ENCODE measurements at regions not wholly inside any gene's neighbourhood (a gene's known extent, or its start where the extent isn't known, plus 50 kb on each side); places are given as distances from the start of the nearest gene placed in this dataset.

- Histone ChIP-seq H2AFZ (ENCODE audit: insufficient read depth, low read length, poor library complexity) (no peak overlapping the region), H3K9me3 (ENCODE audit: insufficient read depth, low read depth, low read length) (no peaks in the 10 kb centered on the region), H2AK5ac (ENCODE audit: low read length) (no peak overlapping the region), H2BK5ac (ENCODE audit: low read depth, low read length, poor library complexity) (no peak overlapping the region), H4K8ac (ENCODE audit: low read depth, low read length) (no peak overlapping the region), H3K14ac (ENCODE audit: low read length) (no peak overlapping the region), H3K79me1 (ENCODE audit: low read length) (no peaks in the 10 kb centered on the region), H3K27me3 (ENCODE audit: insufficient read depth, low read length) (no peaks in the 10 kb centered on the region), H3K79me2 (ENCODE audit: control insufficient read depth, insufficient read depth, low read length, poor library complexity) (no peaks in the 10 kb centered on the region), H3K4me1 (ENCODE audit: control insufficient read depth in 1 of 2, insufficient read depth in 2 of 2, low read length in 2 of 2) (no peaks in the 10 kb centered on the region), H3K18ac (ENCODE audit: low read length) (no peak overlapping the region), H4K12ac (ENCODE audit: low read depth, low read length) (no peak overlapping the region), H2BK12ac (ENCODE audit: low read length) (no peak overlapping the region), H3K4ac (ENCODE audit: low read depth, low read length) (no peak overlapping the region), H3K4me3 (ENCODE audit: low read depth, low read length) (no peak overlapping the region), H3K23ac (ENCODE audit: low read length) (no peak overlapping the region), H3K9ac (ENCODE audit: low read length) (no peak overlapping the region), H3K27ac (ENCODE audit: low read depth, low read length) (no peak overlapping the region), H4K91ac (ENCODE audit: low read depth, low read length) (no peak overlapping the region), H3K4me2 (ENCODE audit: low read length) (no peak overlapping the region), H3K36me3 (ENCODE audit: control insufficient read depth in 1 of 2, insufficient read depth in 2 of 2, low read length in 2 of 2) (no peaks in the 10 kb centered on the region), H2BK120ac (ENCODE audit: insufficient read depth, low read length, poor library complexity) (no peak overlapping the region)
- no CpG with 5 or more reads among the region's 2 CpGs for WGBS (ENCODE audit: extremely low coverage, insufficient coverage, insufficient read length)
- DNase-seq = peak in 1 of 2 donors; percentile 3
Measured at GRCh38 chr6:95846652-95847051, 169.1 kb upstream of the FUT9 start.

DNA sequence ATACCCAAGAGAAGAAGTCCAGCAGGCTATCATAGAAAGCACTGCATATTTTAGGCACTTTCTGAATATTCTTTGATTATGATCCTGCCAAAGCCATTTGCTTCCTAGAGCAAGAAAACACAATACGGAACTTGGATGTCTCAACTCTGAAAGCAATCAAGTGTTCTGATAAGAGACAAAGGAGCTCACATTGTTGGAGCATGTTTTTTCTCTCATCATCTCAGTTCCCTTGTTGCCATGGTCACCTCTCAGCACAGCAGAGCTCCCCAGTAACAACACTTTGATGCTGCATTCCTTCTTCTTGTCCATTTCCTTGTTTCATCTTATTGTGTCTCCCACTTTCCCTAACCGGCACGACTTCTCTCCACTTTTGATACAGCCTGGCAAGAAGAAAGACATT, 168.7 kb upstream of the FUT9 start:
- WGBS (ENCODE audit: extremely low coverage, insufficient coverage, insufficient read length) = no CpG with 5 or more reads among the region's 3 CpGs
- H3K27ac ChIP-seq (ENCODE audit: low read depth, low read length) = no peak overlapping the region

DNA sequence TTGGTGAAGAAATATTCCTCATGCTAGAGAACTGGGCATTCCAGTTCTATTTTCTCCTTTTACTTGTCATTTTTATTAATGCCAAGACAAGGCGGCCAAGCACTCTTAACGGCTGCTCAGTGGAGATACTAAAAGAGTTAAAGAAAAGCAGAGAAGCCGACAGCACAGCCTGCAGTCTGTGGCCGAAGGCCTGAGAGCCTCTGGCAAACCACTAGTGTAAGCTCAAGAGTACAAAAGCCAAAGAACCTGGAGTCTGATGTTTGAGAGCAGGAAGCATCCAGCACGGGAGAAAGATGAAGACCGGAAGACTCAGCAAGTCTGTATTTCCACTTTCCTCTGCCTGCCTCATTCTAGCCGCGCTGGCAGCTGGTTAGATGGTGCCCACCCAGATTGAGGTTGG, 167.1 kb upstream of the FUT9 start:
- Histone ChIP-seq H2BK12ac (ENCODE audit: low read length) (no peak overlapping the region), H4K91ac (ENCODE audit: low read depth, low read length) (no peak overlapping the region), H3K79me1 (ENCODE audit: low read length) (no peaks in the 10 kb centered on the region), H3K18ac (ENCODE audit: low read length) (no peak overlapping the region), H3K9me3 (ENCODE audit: insufficient read depth, low read depth, low read length) (no peaks in the 10 kb centered on the region), H3K23ac (ENCODE audit: low read length) (no peak overlapping the region), H3K27me3 (ENCODE audit: insufficient read depth, low read length) (no peaks in the 10 kb centered on the region), H3K4me3 (ENCODE audit: low read depth, low read length) (no peak overlapping the region), H2AK5ac (ENCODE audit: low read length) (no peak overlapping the region), H2BK120ac (ENCODE audit: insufficient read depth, low read length, poor library complexity) (no peak overlapping the region), H3K4me2 (ENCODE audit: low read length) (no peak overlapping the region), H3K27ac (ENCODE audit: low read depth, low read length) (no peak overlapping the region), H3K4ac (ENCODE audit: low read depth, low read length) (no peak overlapping the region), H3K79me2 (ENCODE audit: control insufficient read depth, insufficient read depth, low read length, poor library complexity) (no peaks in the 10 kb centered on the region), H4K12ac (ENCODE audit: low read depth, low read length) (no peak overlapping the region), H2AFZ (ENCODE audit: insufficient read depth, low read length, poor library complexity) (no peak overlapping the region), H3K36me3 (ENCODE audit: control insufficient read depth in 1 of 2, insufficient read depth in 2 of 2, low read length in 2 of 2) (no peaks in the 10 kb centered on the region), H3K14ac (ENCODE audit: low read length) (no peak overlapping the region), H3K9ac (ENCODE audit: low read length) (no peak overlapping the region), H3K4me1 (ENCODE audit: control insufficient read depth in 1 of 2, insufficient read depth in 2 of 2, low read length in 2 of 2) (no peaks in the 10 kb centered on the region), H4K8ac (ENCODE audit: low read depth, low read length) (no peak overlapping the region), H2BK5ac (ENCODE audit: low read depth, low read length, poor library complexity) (no peak overlapping the region)
- WGBS (ENCODE audit: extremely low coverage, insufficient coverage, insufficient read length) = no CpG with 5 or more reads among the region's 8 CpGs
- no peak for DNase-seq

More for the DNA sequence above, 168.7 kb upstream of the FUT9 start:
- DNase-seq = no peak
- Histone ChIP-seq H2BK120ac (ENCODE audit: insufficient read depth, low read length, poor library complexity) (no peak overlapping the region), H3K27me3 (ENCODE audit: insufficient read depth, low read length) (no peaks in the 10 kb centered on the region), H3K4me2 (ENCODE audit: low read length) (no peak overlapping the region), H2AK5ac (ENCODE audit: low read length) (no peak overlapping the region), H3K14ac (ENCODE audit: low read length) (no peak overlapping the region), H4K12ac (ENCODE audit: low read depth, low read length) (no peak overlapping the region), H3K23ac (ENCODE audit: low read length) (no peak overlapping the region), H3K9ac (ENCODE audit: low read length) (no peak overlapping the region), H2BK12ac (ENCODE audit: low read length) (no peak overlapping the region), H3K79me2 (ENCODE audit: control insufficient read depth, insufficient read depth, low read length, poor library complexity) (no peaks in the 10 kb centered on the region), H3K18ac (ENCODE audit: low read length) (no peak overlapping the region), H3K4me1 (ENCODE audit: control insufficient read depth in 1 of 2, insufficient read depth in 2 of 2, low read length in 2 of 2) (no peaks in the 10 kb centered on the region), H3K4me3 (ENCODE audit: low read depth, low read length) (no peak overlapping the region), H3K79me1 (ENCODE audit: low read length) (no peaks in the 10 kb centered on the region), H2BK5ac (ENCODE audit: low read depth, low read length, poor library complexity) (no peak overlapping the region), H3K4ac (ENCODE audit: low read depth, low read length) (no peak overlapping the region), H3K9me3 (ENCODE audit: insufficient read depth, low read depth, low read length) (no peaks in the 10 kb centered on the region), H2AFZ (ENCODE audit: insufficient read depth, low read length, poor library complexity) (no peak overlapping the region), H4K8ac (ENCODE audit: low read depth, low read length) (no peak overlapping the region), H4K91ac (ENCODE audit: low read depth, low read length) (no peak overlapping the region), H3K36me3 (ENCODE audit: control insufficient read depth in 1 of 2, insufficient read depth in 2 of 2, low read length in 2 of 2) (no peaks in the 10 kb centered on the region)

GRCh38 chr6:95856876-95857364, 158.9 kb upstream of the FUT9 start:
- H3K4ac ChIP-seq (ENCODE audit: low read depth, low read length) = no peak overlapping the region
- H2BK120ac ChIP-seq (ENCODE audit: insufficient read depth, low read length, poor library complexity) = no peak overlapping the region
- H2AFZ ChIP-seq (ENCODE audit: insufficient read depth, low read length, poor library complexity) = no peak overlapping the region
- H2BK5ac ChIP-seq (ENCODE audit: low read depth, low read length, poor library complexity) = no peak overlapping the region
- H4K8ac ChIP-seq (ENCODE audit: low read depth, low read length) = no peak overlapping the region
- H3K27ac ChIP-seq (ENCODE audit: low read depth, low read length) = no peak overlapping the region
- H3K4me1 ChIP-seq (ENCODE audit: control insufficient read depth in 1 of 2, insufficient read depth in 2 of 2, low read length in 2 of 2) = no peaks in the 10 kb centered on the region
- H3K4me2 ChIP-seq (ENCODE audit: low read length) = no peak overlapping the region
- H3K23ac ChIP-seq (ENCODE audit: low read length) = no peak overlapping the region
- no peak overlapping the region for H3K9ac ChIP-seq (ENCODE audit: low read length)
- H4K12ac ChIP-seq (ENCODE audit: low read depth, low read length) = no peak overlapping the region
- no peak overlapping the region for H4K91ac ChIP-seq (ENCODE audit: low read depth, low read length)
- H3K27me3 ChIP-seq (ENCODE audit: insufficient read depth, low read length) = no peaks in the 10 kb centered on the region
- no peak overlapping the region for H2BK12ac ChIP-seq (ENCODE audit: low read length)
- no peak overlapping the region for H3K4me3 ChIP-seq (ENCODE audit: low read depth, low read length)
- H3K79me1 ChIP-seq (ENCODE audit: low read length) = no peaks in the 10 kb centered on the region
- H3K14ac ChIP-seq (ENCODE audit: low read length) = no peak overlapping the region
- WGBS (ENCODE audit: extremely low coverage, insufficient coverage, insufficient read length) = no CpG with 5 or more reads among the region's 7 CpGs
- DNase-seq = no peak
- no peak overlapping the region for H2AK5ac ChIP-seq (ENCODE audit: low read length)
- H3K36me3 ChIP-seq (ENCODE audit: control insufficient read depth in 1 of 2, insufficient read depth in 2 of 2, low read length in 2 of 2) = no peaks in the 10 kb centered on the region
- H3K9me3 ChIP-seq (ENCODE audit: insufficient read depth, low read depth, low read length) = no peaks in the 10 kb centered on the region
- H3K18ac ChIP-seq (ENCODE audit: low read length) = no peak overlapping the region
- H3K79me2 ChIP-seq (ENCODE audit: control insufficient read depth, insufficient read depth, low read length, poor library complexity) = no peaks in the 10 kb centered on the region

Measured in trophoblast cell (in vitro differentiated cells and primary cell).